ENCODE measurements at regions not wholly inside any gene's neighbourhood (a gene's known extent, or its start where the extent isn't known, plus 50 kb on each side); places are given as distances from the start of the nearest gene placed in this dataset.

GRCh38 chr15:67914537-67915460 is 75.0 kb upstream of the RNU6-1 start:
- ATAC-seq (no peak), DNase-seq (ENCODE audit: low read depth, low spot score) (no peak)
- TF ChIP-seq ZFX (IDR thresholded peaks at IDR 0.05) (no peak), RAD21 (IDR thresholded peaks at IDR 0.05; ENCODE audit: low read depth) (no peak), JUND (IDR thresholded peaks at IDR 0.05) (no peak)
- TF ChIP-seq, protein P1, sequence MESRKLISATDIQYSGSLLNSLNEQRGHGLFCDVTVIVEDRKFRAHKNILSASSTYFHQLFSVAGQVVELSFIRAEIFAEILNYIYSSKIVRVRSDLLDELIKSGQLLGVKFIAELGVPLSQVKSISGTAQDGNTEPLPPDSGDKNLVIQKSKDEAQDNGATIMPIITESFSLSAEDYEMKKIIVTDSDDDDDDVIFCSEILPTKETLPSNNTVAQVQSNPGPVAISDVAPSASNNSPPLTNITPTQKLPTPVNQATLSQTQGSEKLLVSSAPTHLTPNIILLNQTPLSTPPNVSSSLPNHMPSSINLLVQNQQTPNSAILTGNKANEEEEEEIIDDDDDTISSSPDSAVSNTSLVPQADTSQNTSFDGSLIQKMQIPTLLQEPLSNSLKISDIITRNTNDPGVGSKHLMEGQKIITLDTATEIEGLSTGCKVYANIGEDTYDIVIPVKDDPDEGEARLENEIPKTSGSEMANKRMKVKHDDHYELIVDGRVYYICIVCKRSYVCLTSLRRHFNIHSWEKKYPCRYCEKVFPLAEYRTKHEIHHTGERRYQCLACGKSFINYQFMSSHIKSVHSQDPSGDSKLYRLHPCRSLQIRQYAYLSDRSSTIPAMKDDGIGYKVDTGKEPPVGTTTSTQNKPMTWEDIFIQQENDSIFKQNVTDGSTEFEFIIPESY (IDR thresholded peaks at IDR 0.05; ENCODE audit: extremely low read depth, insufficient replicate concordance, low read length) = no peak
- Histone ChIP-seq H3K79me2 (ENCODE audit: insufficient read depth, low read length) (no peaks in the 10 kb centered on the region), H3K9ac (ENCODE audit: low read length) (no peak overlapping the region), H2AFZ (ENCODE audit: low read depth, low read length, poor library complexity, severe bottlenecking) (no peak overlapping the region), H3K9me2 (ENCODE audit: insufficient read depth) (no peaks in the 10 kb centered on the region), H3K4me3 (replicated peaks in 1 of 2; ENCODE audit: low read depth in 1 of 2, low read length in 2 of 2) (no peak overlapping the region), H3K27me3 (ENCODE audit: insufficient read depth, low read length) (no peaks in the 10 kb centered on the region), H3K27ac (ENCODE audit: low read depth, low read length) (no peak overlapping the region), H3K36me3 (ENCODE audit: control insufficient read depth in 1 of 2, insufficient read depth in 2 of 2, low read length in 2 of 2) (no peaks in the 10 kb centered on the region), H4K20me1 (ENCODE audit: insufficient read depth) (no peaks in the 10 kb centered on the region), H3K9me3 (ENCODE audit: control insufficient read depth in 1 of 2, insufficient read depth in 1 of 2, low read depth in 1 of 2, low read length in 2 of 2) (peaks cover 3 to 4% of the 10 kb centered on the region in 2 experiments; a peak in 1 of 4 replicates), H3K4me1 (ENCODE audit: control insufficient read depth in 1 of 2, insufficient read depth in 2 of 2, low read length in 2 of 2) (no peaks in the 10 kb centered on the region), H3K4me2 (ENCODE audit: low read length) (no peak overlapping the region)
- intact Hi-C loops (cut with micrococcal nuclease) = no loop called here
- BruUV-seq (replicated peaks) = no TSS peak
- CTCF ChIA-PET = no interaction called here
- POLR2A ChIA-PET = no interaction called here
- RAD21 ChIA-PET (ENCODE audit: low non-redundant PET in 1 of 2, low total read pairs in 2 of 2, uncharacterized antibody in 2 of 2, unreplicated experiment in 2 of 2) = no interaction called here

Data from HCT116 (cell line).